GM19397 (cell line): ENCODE measurements at regions not wholly inside any gene's neighbourhood (a gene's known extent, or its start where the extent isn't known, plus 50 kb on each side); places are given as distances from the start of the nearest gene placed in this dataset.
"Not testable (repeated sequence)": the region's sequence is repeated elsewhere in the genome, so short reads cannot be mapped to it uniquely, and the experiment has no call there.

Experiments used
- ATAC-seq: cut with Tn5 transposase; IDR thresholded peaks from one replicate; pipeline ENCODE4 v1.9.1; 2021; ENCODE audit warnings: mild to moderate bottlenecking, moderate library complexity; ENCODE audit not compliant: unreplicated experiment

DNA sequence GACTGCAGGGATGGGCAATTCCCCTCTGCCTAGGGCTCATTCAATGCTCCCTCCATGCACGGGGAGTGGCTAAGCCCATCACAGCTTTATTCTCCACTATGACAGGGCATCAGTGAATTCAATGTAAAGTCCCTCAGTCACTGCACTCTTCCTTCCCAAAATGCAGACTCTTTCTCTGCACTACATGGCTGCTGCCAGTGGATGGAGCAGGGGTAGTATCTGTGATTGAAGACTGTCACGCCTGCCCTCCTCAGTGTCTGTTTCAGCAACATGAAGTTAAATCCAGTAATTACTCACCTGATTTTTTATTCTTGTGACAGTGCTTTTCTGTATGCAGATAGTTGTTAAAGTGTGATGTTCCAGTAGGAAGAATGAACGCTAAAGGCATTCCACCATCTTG is 1323.2 kb downstream of the AMY1C start:
- no peak for ATAC-seq

DNA sequence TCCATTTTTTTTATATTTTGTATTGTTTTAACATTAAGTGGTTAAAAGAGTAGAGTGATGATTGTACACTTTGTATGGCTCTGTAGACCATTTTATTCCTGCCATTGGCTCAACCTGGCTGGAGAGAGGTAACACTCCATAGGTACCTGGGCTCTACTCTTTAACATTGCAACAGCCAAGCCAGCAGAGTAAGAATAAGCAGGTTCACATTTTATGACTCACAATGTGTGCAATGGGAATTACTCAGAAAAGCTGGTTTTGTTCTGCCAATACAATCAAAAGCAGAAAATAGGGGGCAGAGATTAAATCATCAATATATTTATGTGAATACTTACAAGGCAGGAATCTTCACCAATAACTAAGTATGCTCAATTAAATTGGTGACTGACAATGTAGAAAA is 1324.0 kb downstream of the AMY1C start:
- ATAC-seq: no peak

DNA sequence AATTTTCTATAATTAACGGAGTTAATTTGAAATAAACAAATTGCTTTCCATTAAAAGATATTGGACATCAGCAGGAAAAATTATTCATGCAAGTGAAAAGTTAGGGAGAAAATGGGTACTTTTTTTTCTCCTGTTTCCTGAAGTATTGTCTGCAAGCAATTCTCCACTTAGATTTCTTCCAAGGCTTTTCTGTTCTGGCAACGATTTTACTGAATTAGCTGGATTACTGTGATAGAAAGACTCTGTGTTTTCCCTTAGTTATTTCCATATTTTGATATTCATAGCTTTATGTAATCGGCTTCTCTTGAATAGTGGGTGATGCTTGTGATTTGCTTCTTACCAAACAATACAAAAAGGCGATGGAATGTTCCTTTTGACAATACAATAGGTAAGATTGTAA is 1333.9 kb downstream of the AMY1C start:
- no peak for ATAC-seq

DNA sequence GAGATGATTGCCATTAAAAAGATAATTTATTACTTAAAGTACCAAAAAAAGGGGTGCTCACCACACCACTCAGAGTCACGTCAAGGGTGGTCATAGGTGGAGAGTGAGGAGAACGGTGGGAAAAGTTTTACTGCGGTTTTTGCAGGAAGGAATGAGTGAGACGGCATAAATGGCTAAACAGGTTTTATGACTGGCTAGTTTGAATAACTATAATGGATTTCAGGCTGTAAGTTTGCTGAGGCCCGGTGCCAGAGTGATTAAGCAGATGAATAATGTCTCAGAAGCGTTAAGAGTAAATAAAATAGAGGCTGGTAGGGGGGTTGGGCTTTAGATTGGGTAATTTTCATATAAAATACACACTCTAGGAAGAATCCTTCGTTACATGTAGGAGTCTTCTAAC is 1337.8 kb downstream of the AMY1C start:
- ATAC-seq: no peak

DNA sequence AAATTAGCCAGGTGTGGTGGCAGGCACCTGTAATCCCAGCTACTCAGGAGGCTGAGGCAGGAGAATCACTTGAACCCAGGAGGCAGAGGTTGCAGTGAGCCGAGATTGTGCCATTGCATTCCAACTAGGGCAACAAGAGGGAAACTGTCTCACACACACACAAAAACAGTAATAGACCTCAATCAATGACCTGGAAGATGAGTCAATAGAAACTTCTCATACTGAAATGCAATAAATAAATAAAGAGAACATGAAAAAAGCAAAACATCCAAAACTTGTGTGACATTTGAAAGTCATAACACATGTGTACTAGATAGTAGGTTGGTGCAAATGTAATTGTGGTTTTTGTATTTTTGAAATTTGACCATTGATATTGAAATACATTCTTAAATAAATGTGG is 1338.5 kb downstream of the AMY1C start:
- ATAC-seq: no peak

DNA sequence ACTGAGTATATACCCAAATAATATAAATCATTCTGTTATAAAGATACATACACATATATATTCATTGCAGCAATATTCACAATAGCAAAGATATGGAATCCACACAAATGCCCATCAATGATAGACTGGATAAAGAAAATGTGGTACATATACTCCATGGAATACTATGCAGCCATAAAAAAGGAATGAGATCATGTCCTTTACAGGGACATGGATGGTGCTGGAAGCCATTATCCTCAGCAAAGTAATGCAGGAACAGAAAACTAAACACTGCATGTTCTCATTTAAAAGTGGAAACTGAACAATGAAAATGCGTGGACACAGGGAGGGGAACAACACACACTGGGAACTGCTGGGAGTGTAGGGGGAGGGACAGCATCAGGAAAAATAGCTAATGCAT is 1344.2 kb downstream of the AMY1C start:
- not testable (repeated sequence) for ATAC-seq

DNA sequence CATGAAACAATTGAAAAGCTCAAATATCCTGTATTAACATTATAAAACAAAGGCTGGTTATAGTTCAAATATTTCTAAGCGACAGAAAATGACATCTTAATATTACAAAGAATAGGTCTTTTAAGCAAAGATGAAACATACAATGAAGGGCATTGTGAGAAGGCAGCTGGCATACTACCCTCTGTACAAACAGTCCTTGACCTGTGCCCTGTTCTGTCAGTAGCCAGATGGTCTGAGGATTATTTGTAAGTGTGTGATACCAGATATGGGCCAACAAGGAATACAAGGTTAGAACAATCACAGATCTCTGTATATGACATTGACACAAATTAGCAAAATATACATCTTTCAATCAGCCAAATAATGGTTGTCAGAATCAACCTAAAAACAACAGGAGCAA is 1350.4 kb downstream of the AMY1C start:
- ATAC-seq: no peak

DNA sequence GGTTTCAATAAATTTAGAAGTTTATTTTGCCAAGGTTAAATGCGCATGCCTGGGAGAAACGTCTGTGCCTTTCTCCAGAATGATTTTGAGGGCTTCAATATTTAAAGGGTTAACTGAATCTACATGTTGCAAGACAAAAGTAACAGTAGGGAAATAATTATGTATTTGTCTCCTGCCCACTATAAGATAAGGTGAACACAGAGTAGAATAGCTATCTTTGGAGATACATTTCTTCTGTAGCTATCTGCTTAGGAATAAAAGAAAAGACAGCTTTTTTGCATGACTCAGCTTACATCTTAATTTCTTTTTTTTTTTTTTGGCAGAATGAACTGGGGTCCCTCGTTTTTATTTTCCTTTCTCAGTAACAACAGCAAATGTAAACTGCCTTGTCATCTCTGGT is 1351.6 kb downstream of the AMY1C start:
- no peak for ATAC-seq

DNA sequence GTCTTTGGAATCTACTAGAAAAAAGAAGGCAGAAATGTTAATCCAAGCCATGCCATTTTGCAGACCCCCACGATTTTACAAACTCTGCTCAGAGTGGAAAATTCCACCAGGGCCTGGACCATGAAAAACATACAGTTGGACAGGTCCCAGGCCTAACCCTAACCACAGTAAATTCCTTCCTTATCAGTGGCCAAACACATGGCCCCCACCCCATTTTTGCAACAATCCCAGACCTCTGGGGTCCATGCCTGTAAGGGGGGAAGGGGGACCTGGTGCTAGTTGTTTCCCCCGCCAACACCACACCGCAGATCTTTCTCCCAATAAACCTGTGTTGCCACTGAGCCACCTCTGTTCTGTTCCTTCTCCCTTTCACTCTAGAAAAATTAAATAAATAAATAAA is 1352.7 kb downstream of the AMY1C start:
- no peak for ATAC-seq

DNA sequence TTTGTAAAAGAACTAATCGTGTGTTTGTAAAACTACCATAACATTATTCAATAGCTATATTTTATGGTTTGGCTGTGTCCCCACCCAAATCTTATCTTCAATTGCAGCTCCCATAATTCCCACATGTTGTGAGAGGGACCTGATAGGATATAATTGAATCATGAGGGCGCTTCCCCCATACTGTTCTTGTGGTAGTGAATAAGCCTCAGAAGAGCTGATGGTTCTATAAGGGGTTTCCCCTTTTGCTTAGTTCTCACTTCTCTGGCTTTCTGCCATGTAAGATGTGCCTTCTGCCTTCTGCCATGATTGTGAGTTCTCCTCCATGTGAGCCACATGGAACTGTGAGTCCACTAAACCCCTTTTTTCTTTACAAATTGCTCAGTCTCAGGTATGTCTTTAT is 1372.3 kb downstream of the AMY1C start:
- ATAC-seq: no peak

DNA sequence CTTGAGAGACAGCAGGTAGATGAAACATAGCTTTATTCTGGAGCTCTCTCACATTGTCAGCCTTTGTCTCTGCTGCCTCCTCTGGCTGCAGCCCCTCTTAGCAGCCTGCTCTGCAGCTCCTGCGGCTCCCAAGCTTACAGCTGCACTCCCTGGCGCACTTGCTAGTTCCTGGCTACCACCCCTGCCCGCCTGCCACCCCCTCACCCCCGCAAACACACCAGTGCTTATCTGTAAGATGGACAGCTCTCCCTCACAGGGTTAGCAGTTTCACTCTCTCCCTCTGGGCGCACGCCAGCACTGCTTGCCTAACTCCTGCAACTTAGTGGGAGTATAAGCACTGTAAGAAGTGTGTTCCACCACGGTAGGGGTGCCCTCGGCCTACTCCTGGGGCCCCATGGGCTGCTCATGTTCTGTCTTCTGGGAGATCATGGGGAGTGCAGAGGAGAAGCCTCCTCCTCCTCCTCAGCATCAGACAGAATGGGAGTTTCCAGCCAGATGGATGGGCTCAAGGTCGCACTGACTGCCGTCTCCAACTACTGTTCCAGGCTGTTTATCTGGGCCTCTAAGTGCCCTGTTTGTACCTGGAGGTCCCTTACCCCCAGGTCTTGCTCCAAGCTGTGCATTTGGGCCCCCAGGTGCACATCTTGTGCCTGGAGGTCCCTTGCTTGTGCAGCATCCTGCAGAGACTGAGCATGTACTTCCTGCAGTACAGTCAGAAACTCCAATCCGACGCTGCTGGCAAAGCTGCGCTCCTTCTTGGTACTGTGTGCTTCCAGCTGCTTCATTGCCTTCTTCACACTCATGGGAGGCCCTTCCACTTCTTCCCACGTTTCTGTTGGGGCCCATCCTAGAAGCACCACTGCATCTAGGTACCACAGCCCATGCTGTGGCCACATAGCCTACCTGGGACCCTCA is 1388.1 kb downstream of the AMY1C start:
- ATAC-seq: peak; percentile 64

DNA sequence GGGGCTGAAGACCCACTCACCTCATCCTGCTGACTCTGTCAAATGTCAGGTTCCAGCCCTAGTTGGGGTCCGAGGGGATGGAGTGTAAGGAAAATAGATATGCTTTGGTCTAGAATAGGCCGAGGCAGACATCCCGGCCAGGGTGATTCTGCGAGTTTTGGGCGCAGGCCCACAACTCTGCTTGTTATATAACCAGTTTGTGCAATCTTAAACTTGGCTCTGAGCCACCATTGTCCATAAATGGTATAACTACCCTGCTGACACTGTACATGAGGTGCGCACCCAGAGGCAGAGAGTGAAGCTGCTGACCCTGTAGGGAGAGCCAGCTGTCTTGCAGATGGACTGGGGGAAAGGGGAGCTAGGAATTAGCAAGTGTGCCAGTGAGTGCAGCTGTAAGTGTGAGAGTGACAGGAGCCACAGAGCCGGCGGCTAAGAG is 1388.8 kb downstream of the AMY1C start:
- ATAC-seq: no peak

DNA sequence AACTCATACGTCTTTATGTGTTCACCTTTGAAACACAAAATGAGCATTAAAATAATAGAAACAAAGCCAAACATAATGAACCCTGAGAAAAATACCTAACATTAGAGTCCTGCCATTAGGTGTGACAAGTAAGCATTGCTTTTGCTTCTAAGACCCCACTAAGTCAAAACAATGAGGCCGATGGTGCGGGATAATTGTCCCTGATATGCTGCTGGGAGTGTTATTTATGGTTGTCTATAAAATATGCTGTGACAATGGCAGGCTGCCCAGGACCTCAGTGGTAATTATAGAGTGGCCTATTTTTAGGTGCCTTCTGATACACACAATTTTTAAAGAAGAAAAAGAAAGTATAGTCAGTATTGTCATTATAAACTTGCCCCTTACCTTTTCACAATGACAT is 1423.1 kb downstream of the AMY1C start:
- no peak for ATAC-seq

DNA sequence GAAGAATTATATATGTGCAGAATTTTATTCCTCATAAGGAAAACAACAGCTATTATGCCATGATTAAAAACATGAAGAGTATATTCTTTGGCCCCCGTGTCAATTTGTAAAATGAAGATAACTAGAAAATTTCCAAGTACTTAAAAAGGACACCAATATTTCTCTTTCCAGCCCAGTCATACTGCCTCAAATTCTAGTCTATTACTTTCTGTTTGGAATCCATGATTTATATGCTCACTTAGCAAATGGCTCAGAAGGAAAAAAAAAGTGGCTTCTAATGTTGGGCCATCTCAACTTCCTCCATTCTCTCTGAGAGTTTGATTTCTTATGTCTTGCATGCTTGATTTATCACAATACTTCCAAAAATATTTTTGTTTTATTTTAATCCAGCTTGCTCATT is 1431.1 kb downstream of the AMY1C start:
- no peak for ATAC-seq

DNA sequence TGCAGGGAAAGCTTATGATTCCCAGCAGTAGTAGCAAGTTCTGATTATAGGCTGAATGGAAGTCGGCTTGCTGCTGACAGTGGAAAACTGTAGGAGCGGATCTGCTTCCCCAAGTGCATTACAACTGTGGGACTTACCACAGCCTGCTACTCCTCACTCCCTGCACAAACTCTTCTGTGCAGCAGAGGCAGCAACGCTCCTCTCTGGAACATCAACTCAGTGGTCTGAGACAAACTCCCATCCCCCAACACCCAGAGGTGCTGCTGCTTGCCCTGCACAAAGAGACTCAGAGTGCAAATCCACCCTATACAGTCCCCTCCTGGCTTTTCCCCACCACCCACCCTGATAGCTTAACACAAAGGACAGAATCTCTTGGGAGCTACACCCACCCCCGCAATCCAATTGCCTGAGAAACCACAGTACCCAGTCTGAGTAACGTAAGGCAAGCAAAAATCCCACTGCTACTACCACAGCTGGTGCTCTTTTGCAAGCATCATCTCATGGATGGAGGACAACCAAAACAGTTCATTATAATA is 1455.2 kb downstream of the AMY1C start:
- ATAC-seq: no peak

DNA sequence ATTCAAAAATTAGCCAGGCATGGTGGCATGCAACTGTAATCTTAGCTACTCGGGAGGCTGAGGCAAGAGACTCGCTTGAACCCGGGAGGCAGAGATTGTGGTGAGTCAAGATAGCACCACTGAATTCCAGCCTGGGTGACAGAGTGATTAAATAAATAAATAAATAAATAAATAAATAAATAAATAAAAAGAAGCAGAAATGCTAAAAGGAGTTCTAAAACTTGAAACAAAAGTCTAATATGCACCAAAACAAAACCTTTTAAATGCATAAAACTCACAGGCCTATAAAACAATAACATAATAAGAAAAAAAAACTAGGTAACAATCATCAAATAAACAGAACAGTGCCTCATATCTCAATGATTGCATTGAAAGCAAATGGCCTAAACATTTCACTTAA is 1458.9 kb downstream of the AMY1C start:
- no peak for ATAC-seq

DNA sequence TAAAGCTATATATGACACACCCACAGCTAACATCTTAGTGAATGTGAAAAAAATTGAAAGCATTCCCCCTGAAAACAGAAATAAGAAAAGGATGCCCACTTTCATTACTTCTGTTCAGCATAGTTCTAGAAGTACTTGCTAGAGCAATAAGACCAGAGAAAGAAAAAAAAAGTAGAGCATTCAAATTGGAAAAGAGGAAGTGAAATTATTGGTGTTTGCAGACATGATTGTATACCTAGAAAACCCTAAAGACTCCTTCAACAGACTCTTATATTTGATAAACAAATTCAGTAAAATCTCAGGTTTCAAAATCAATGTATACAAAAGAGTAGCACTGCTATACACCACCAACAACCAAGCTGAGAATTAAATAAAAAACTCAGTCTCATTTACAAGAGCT is 1461.0 kb downstream of the AMY1C start:
- ATAC-seq: no peak

DNA sequence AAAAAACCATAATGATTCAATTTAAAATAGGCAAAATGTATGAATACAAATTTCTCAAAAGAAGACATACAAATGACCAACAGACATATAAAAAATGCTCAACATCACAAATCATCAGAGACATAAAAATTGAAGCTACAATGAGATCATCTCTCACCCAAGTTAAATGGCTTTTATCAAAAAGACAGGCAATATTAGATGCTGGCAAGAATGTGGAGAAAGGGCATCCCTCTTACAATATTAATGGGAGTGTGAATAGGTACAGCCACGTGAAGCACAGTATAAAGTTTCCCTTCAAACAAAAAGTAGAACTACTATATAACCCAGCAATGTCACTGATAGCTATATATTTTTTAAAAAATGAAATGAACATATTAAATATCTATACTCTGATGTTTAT is 1481.7 kb downstream of the AMY1C start:
- ATAC-seq: no peak

DNA sequence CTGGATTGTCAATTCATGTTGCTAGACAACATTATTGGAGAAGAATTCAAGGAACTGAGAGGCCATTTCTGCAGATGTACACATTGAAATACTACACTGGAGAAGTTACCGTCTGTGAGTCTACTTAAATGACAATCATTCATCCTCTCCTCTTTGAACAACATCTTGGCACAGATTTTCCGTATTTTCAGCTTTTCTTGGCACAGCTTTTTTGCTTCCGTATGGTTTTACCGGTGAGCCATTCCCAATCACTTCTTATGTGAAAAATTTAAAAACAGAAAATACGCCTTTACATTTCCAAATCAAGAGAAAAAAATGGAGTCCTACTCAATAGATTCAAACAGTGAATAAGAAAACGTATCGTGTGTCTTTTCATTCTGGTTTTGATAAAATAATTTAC is 1493.7 kb downstream of the AMY1C start:
- no peak for ATAC-seq

DNA sequence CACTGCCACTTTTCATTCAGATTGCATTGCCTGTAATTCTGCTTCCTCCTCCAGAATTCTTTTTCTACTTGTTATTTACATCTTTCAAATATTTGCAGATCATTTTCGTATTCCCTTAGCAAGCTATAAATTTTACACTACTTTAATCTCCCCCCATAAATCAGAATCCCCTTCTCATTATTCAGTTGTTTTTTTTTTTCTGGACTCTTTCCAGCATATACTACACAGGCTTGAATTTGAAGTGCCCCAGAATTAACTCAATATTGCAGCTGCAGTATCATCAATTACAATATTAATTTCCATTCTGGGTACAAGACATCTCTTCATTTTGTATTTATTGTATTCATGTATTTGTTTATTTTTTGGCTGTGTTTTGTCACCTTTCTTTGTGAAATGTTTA is 1494.3 kb downstream of the AMY1C start:
- no peak for ATAC-seq

DNA sequence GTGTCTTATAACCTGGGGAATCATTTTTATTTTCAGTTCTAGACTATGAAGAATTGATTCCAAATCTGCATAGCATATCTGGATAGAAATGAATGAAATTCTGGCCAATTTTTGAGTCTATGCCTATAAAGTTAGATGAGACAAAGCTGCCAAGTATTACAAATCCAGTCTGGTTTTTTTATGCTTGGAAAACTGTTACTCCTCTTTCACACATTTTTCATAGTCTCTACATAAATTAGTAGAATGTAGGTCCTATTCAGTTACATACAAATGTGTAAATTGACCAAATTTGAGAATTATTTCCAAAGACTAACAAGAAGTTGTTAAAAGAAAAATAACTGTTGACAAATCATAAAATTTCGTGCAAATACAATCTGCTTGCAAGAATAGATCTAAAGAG is 1505.2 kb downstream of the AMY1C start:
- ATAC-seq: no peak

DNA sequence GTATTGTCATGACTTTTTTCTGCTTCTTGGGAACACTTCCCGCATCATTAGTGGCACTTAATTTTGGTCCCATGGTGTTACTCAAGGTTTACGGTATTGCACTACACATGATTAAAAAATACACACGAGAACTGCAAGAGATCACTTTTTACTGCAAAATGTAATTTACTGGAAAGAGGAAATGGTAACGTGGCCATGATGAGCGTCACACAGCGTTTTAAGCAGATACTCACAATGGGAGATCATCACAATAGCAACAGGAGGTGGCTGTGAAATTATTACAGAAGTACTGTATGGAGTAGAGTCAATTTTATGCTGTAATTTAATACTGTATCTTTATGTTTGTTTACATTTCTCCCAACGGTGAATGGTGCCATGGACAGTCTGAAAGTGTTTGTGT is 1510.3 kb downstream of the AMY1C start:
- ATAC-seq: no peak

DNA sequence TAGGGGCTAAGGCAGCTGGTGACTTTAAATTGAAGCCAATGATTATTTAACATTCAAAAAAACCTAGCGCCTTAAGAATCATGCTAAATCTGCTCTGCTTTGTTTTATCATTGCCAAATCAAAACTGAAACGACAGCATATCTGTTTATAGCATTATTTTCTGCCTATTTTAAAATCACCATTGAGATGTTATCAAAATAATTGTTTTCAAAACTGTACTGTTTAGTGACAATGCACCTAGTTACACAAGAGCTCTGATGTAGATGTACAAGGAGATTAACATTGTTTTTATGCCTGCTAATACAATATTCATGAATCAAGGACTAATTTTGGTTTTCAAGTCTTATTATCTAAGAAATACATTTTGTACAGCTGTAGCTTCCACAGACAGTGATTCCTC is 1521.3 kb downstream of the AMY1C start:
- no peak for ATAC-seq
